ENCODE measurements at regions not wholly inside any gene's neighbourhood (a gene's known extent, or its start where the extent isn't known, plus 50 kb on each side); places are given as distances from the start of the nearest gene placed in this dataset.

DNA sequence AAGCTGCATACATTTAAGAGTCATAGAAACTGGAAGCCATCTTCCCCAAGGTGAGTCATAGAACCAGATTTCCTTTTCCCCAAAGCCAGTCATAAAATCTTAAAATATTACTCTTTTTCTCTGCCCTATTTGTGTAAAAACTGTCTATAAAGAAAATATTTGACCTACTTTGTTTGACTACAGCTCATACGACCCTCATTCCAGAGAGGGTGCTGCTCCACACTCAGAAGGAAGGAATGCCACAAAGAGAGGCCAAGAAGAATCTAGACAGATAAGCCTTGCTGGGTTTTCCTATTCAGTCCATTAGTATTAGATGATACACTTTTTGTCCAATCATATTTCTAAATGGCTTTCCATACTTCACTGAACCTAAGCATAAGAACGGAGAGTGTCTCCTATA lies 671.6 kb upstream of the SGO1 start:
- H3K9me3 ChIP-seq (ENCODE audit: low read depth, low read length, poor library complexity, severe bottlenecking): peaks cover 34% of the 10 kb centered on the region
- DNase-seq (ENCODE audit: low spot score): no peak
- ChIA-PET CTCF (no interaction called here), POLR2A (ENCODE audit: low non-redundant PET) (no interaction called here)
- H3K36me3 ChIP-seq (ENCODE audit: insufficient read depth, low read length, poor library complexity, severe bottlenecking): no peaks in the 10 kb centered on the region
- H3K27me3 ChIP-seq (replicated peaks; ENCODE audit: insufficient read depth, low read depth, low read length, poor library complexity): no peaks in the 10 kb centered on the region
- no peak overlapping the region for H3K27ac ChIP-seq (ENCODE audit: low read depth, low read length, poor library complexity, severe bottlenecking)
- TF ChIP-seq, protein P1, sequence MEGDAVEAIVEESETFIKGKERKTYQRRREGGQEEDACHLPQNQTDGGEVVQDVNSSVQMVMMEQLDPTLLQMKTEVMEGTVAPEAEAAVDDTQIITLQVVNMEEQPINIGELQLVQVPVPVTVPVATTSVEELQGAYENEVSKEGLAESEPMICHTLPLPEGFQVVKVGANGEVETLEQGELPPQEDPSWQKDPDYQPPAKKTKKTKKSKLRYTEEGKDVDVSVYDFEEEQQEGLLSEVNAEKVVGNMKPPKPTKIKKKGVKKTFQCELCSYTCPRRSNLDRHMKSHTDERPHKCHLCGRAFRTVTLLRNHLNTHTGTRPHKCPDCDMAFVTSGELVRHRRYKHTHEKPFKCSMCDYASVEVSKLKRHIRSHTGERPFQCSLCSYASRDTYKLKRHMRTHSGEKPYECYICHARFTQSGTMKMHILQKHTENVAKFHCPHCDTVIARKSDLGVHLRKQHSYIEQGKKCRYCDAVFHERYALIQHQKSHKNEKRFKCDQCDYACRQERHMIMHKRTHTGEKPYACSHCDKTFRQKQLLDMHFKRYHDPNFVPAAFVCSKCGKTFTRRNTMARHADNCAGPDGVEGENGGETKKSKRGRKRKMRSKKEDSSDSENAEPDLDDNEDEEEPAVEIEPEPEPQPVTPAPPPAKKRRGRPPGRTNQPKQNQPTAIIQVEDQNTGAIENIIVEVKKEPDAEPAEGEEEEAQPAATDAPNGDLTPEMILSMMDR (conservative IDR thresholded peaks at IDR 0.05; ENCODE audit: low read depth, low read length): no peak
- TF ChIP-seq EZH2 (IDR thresholded peaks at IDR 0.05; ENCODE audit: borderline replicate concordance, low read depth, low read length, poor library complexity, severe bottlenecking): no peak
- intact Hi-C loops (cut with micrococcal nuclease; ENCODE audit: unreplicated experiment): no loop called here
- H3K4me1 ChIP-seq (ENCODE audit: insufficient read depth, low read length, poor library complexity, severe bottlenecking): no peaks in the 10 kb centered on the region
- H3K4me3 ChIP-seq (ENCODE audit: low read depth, low read length, poor library complexity, severe bottlenecking): no peak overlapping the region
- no TSS peak for BruUV-seq (replicated peaks)

DNA sequence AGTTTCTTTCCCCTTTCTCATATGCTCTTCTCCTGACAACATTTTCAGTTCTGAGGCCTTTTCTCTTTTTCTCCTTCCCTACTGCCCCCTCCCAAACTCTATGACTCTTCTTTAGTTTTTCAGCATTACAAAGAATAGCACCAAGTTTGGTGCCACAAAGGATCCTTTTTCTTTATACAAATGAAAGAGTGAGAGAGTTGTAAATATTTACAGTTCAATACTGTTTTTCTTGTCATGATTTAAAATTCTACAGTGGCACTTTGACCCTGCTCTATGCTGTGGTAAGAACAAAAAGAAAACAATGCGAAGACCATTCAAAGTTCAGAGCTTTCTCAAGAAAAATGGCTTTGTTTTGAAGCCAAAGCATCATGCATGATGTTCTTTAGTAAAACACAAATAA lies 667.9 kb upstream of the SGO1 start:
- DNase-seq (ENCODE audit: low spot score): no peak
- BruUV-seq (replicated peaks): no TSS peak
- TF ChIP-seq, protein P1 (conservative IDR thresholded peaks at IDR 0.05; ENCODE audit: low read depth, low read length): no peak
- TF ChIP-seq EZH2 (IDR thresholded peaks at IDR 0.05; ENCODE audit: borderline replicate concordance, low read depth, low read length, poor library complexity, severe bottlenecking): no peak
- CTCF ChIA-PET: no interaction called here
- H3K9me3 ChIP-seq (ENCODE audit: low read depth, low read length, poor library complexity, severe bottlenecking): peaks cover 25% of the 10 kb centered on the region
- intact Hi-C loops (cut with micrococcal nuclease; ENCODE audit: unreplicated experiment): no loop called here
- POLR2A ChIA-PET (ENCODE audit: low non-redundant PET): no interaction called here
- H3K4me3 ChIP-seq (ENCODE audit: low read depth, low read length, poor library complexity, severe bottlenecking): no peak overlapping the region
- no peaks in the 10 kb centered on the region for H3K27me3 ChIP-seq (replicated peaks; ENCODE audit: insufficient read depth, low read depth, low read length, poor library complexity)
- H3K36me3 ChIP-seq (ENCODE audit: insufficient read depth, low read length, poor library complexity, severe bottlenecking): no peaks in the 10 kb centered on the region
- H3K27ac ChIP-seq (ENCODE audit: low read depth, low read length, poor library complexity, severe bottlenecking): no peak overlapping the region
- no peaks in the 10 kb centered on the region for H3K4me1 ChIP-seq (ENCODE audit: insufficient read depth, low read length, poor library complexity, severe bottlenecking)

DNA sequence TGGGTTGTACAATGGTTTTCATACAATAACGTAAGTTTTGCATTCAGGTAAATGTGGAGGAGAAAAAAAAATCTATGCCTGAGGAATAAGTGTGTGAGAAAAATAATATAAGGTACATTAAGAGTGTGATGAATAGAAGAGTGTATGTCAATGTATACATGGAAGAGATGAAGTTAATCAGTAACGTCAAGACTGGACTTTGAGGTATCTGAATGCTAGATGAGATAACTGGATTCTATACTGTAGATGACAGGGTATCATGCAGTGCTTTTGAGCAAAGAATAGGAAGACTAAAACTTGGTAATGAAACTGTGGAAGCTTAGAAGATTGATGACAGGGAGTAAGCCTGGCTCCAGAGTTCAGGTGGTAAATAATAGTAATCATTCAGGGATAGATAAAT lies 666.7 kb upstream of the SGO1 start:
- Histone ChIP-seq H3K4me1 (ENCODE audit: insufficient read depth, low read length, poor library complexity, severe bottlenecking) (no peaks in the 10 kb centered on the region), H3K27ac (ENCODE audit: low read depth, low read length, poor library complexity, severe bottlenecking) (no peak overlapping the region), H3K36me3 (ENCODE audit: insufficient read depth, low read length, poor library complexity, severe bottlenecking) (no peaks in the 10 kb centered on the region), H3K4me3 (ENCODE audit: low read depth, low read length, poor library complexity, severe bottlenecking) (no peak overlapping the region), H3K9me3 (ENCODE audit: low read depth, low read length, poor library complexity, severe bottlenecking) (peaks cover 24% of the 10 kb centered on the region), H3K27me3 (replicated peaks; ENCODE audit: insufficient read depth, low read depth, low read length, poor library complexity) (no peaks in the 10 kb centered on the region)
- TF ChIP-seq EZH2 (IDR thresholded peaks at IDR 0.05; ENCODE audit: borderline replicate concordance, low read depth, low read length, poor library complexity, severe bottlenecking): no peak
- TF ChIP-seq, protein P1 (conservative IDR thresholded peaks at IDR 0.05; ENCODE audit: low read depth, low read length): no peak
- BruUV-seq (replicated peaks): no TSS peak
- POLR2A ChIA-PET (ENCODE audit: low non-redundant PET): no interaction called here
- CTCF ChIA-PET: no interaction called here
- DNase-seq (ENCODE audit: low spot score): no peak
- intact Hi-C loops (cut with micrococcal nuclease; ENCODE audit: unreplicated experiment): no loop called here

All from A673 (cell line).